Upper lobe of left lung (tissue), 4 donors: ENCODE measurements at regions not wholly inside any gene's neighbourhood (a gene's known extent, or its start where the extent isn't known, plus 50 kb on each side); places are given as distances from the start of the nearest gene placed in this dataset.

Source experiments
- CTCF ChIP-seq, 6 experiments: fragments of 450-650 bp in 4 of 6; fragments of 200-600 bp in 2 of 6; sonication (generic) in 2 of 6; IDR thresholded peaks; one replicate each; pipeline ENCODE4 v1.5.1; 2016 to 2019; ENCODE audit warnings: antibody characterized with exemption in 6 of 6
- POLR2A ChIP-seq, 4 donors: fragments of 450-650 bp; IDR thresholded peaks; one replicate each; pipeline ENCODE4 v1.5.1; 2016 to 2017; ENCODE audit warnings: antibody characterized with exemption in 4 of 4, mild to moderate bottlenecking in 2 of 4

- TF ChIP-seq CTCF (IDR thresholded peaks at IDR 0.05): no peak
- no peak for TF ChIP-seq POLR2A (IDR thresholded peaks at IDR 0.05)
These were observed 70.8 kb downstream of the RRM2 start for GRCh38 chr2:10193276-10193795.
